Skeletal muscle cell (primary cell): ENCODE measurements at regions not wholly inside any gene's neighbourhood (a gene's known extent, or its start where the extent isn't known, plus 50 kb on each side); places are given as distances from the start of the nearest gene placed in this dataset.

Source experiments
- DNase-seq: peaks from one replicate; pipeline ENCODE4 v3.0.0-alpha.2; 2010; ENCODE audit warnings: low read depth
- H3K4me3 ChIP-seq: 2 replicates; pipeline ENCODE4 v1.5.1; 2011; ENCODE audit warnings: low read depth, mild to moderate bottlenecking, control low read depth, low read length, moderate library complexity

- H3K4me3 ChIP-seq = no peak overlapping the region
- no peak for DNase-seq
These were observed 741.7 kb downstream of the LTN1 start for GRCh38 chr21:28250946-28251345.

GRCh38 chr21:28247454-28248020, 745.1 kb downstream of the LTN1 start:
- H3K4me3 ChIP-seq = no peak overlapping the region
- DNase-seq = no peak

DNA sequence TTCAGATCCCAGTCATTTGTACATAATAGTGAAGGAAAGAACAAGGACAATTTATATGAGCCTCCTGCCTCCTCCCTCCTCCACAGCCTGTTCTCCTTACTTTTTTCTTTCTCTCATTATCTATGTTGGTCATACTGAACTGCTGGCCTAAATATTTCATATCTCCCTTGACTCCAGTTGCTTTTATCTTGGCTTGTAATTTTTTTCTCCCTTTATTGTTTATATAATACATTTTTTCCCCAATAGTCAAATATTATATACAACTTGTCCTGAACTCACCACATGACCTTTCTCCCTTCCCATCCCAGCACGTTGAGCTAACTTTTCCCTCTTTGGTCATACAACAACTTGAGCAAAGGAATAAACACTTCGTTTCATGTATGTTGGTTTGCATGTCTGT, 752.1 kb downstream of the LTN1 start:
- DNase-seq = no peak
- no peak overlapping the region for H3K4me3 ChIP-seq

- no peak for DNase-seq
- no peak overlapping the region for H3K4me3 ChIP-seq
These were observed 753.3 kb downstream of the LTN1 start for GRCh38 chr21:28239340-28239739.

DNA sequence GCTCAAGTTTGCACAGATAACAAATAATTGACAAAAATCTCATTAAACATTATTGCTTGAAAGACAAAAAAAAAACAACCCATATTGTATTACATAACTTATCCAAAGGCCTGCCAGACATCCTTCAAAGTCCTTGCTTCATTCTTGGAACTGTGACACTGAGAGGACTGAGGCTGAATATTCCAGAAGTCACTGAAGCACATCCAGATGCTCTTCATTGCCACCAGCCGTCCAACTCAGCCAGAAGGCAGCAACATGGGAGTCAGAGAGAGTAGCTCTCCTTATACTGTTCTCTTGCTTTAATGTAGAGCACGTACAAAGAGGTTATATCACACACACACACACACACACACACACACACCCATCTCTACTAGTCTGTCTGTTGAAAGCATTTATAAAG, 755.0 kb downstream of the LTN1 start:
- DNase-seq = no peak
- H3K4me3 ChIP-seq = no peak overlapping the region

GRCh38 chr21:28235169-28235895, 757.3 kb downstream of the LTN1 start:
- no peak overlapping the region for H3K4me3 ChIP-seq
- no peak for DNase-seq

DNA sequence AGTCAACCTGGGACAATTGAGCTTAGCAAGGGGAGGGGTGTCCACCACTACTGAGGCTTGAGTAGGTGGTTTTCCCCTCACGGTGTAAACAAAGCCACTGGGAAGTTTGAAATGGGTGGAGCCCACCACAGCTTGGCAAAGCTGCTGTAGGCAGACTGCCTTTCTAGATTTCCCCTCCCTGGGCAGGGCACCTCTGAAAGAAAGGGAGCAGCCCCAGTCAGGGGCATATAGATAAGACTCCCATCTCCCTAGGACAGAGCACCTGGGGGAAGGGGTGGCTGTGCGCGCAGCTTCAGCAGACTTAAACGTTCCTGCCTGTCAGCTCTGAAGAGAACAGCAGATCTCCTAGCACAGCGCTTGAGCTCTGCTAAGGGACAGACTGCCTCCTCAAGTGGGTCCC, 758.4 kb downstream of the LTN1 start:
- H3K4me3 ChIP-seq = no peak overlapping the region
- no peak for DNase-seq

DNA sequence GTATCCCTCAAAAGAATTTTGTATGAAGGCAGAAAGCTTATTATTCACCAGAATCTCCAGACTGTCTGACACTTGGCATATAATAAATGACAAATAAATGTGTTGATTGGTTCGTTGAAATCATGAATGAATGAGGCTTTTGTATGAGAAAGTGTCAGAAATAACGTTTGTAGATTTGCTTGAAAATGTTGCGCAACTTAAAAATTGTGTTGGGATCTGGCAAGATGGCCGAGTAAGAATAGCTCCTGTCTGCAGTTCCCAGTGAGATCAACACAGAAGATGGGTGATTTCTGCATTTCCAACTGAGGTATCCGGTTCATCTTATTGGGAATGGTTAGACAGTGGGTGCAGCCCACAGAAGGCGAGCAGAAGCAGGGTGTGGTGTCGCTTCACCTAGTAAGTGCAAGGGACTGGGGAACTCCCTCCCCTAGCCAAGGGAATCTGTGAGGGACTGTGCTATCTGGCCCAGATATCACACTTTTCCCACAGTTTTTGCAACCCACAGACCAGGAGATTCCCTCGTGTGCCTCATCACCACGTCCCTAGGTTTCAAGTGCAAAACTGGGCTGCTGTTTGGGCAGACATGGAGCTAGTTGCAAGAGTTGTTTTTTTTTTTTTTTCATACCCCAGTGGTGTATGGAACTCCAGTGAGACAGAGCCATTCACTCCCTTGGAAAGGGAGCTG, 759.0 kb downstream of the LTN1 start:
- no peak overlapping the region for H3K4me3 ChIP-seq
- DNase-seq = no peak

GRCh38 chr21:28230559-28230958, 762.1 kb downstream of the LTN1 start:
- peak; percentile 10 for DNase-seq
- H3K4me3 ChIP-seq = no peak overlapping the region

- DNase-seq = peak; percentile 45
- no peak overlapping the region for H3K4me3 ChIP-seq
These were observed 762.9 kb downstream of the LTN1 start for GRCh38 chr21:28229814-28230213.

DNA sequence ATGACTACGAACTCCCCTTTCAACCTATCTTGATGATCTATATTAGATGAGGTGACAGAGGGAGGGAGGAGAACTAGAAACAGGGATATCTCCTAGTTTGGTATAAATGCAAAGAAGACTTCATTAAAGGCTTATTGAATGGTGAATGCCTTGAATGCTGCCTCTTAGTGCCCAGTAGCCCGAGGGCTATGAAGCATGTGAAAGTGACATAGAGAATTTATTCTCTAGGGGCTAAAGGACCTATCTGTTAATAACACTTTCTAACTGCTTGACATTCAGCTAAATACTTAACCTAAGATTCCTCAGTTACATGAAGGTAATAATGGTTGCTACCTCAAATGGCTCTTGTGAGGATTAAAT, 764.1 kb downstream of the LTN1 start:
- DNase-seq = no peak
- H3K4me3 ChIP-seq = no peak overlapping the region

GRCh38 chr21:28227881-28228635, 764.6 kb downstream of the LTN1 start:
- no peak for DNase-seq

DNA sequence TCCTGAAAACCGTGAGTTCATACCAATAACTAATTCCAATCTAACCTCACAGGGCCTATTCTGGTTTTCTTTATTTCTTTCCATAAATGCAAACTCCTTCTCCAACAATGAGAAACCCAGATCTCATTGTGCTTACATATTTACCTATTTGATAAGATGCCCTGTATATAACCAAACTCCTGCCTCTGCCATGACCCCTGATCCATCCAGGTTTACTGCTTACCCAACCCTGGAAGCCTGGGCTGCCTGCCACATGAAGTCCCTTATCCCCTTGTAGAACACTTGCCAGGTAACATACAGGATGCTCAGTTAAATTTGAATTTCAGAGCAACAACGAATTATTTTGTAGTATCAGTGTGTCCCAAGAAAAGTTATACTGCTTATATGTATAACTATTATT, 766.1 kb downstream of the LTN1 start:
- no peak for DNase-seq
- H3K4me3 ChIP-seq = no peak overlapping the region

More at GRCh38 chr21:28227881-28228635, 764.6 kb downstream of the LTN1 start:
- no peak overlapping the region for H3K4me3 ChIP-seq

GRCh38 chr21:28224191-28224726, 768.4 kb downstream of the LTN1 start:
- H3K4me3 ChIP-seq = no peak overlapping the region
- no peak for DNase-seq

- no peak for DNase-seq
- no peak overlapping the region for H3K4me3 ChIP-seq
These were observed 770.7 kb downstream of the LTN1 start for GRCh38 chr21:28221984-28222383.

GRCh38 chr21:28220680-28221079, 772.0 kb downstream of the LTN1 start:
- no peak overlapping the region for H3K4me3 ChIP-seq
- no peak for DNase-seq

- H3K4me3 ChIP-seq = no peak overlapping the region
- no peak for DNase-seq
These were observed 775.6 kb downstream of the LTN1 start for GRCh38 chr21:28216976-28217523.

GRCh38 chr21:28215214-28215954, 777.3 kb downstream of the LTN1 start:
- DNase-seq = peak; percentile 45
- no peak overlapping the region for H3K4me3 ChIP-seq

- no peak overlapping the region for H3K4me3 ChIP-seq
- DNase-seq = no peak
These were observed 777.9 kb downstream of the LTN1 start for GRCh38 chr21:28214786-28215185.
